GM12878 (cell line): ENCODE measurements at regions not wholly inside any gene's neighbourhood (a gene's known extent, or its start where the extent isn't known, plus 50 kb on each side); places are given as distances from the start of the nearest gene placed in this dataset.

ENCODE experiments used
- ATAC-seq: fragments of 200-7000 bp; cut with Tn5 transposase; 3 replicates; pipeline ENCODE4 v1.9.1; 2020; ENCODE audit warnings: mild to moderate bottlenecking, moderate library complexity
- BruUV-seq: library from RNA; stranded (reverse); fragments of 400-500 nt; replicated peaks from 2 replicates; lab custom pipeline; 2021; lab: Mats Ljungman, UMichigan
- CTCF ChIA-PET: fragments of 300-600 bp; sonication (Branson Sonifier 250); formaldehyde crosslinking; extraction: SDS; loops from one replicate; lab custom pipeline; 2021; ENCODE audit warnings: inconsistent platforms; lab: Yijun Ruan, JAX
- POLR2A ChIA-PET: fragments of 350-600 bp; formaldehyde crosslinking; extraction: SDS; loops from one replicate; lab custom pipeline; 2021; ENCODE audit warnings: inconsistent platforms; lab: Charles Lee
- RAD21 ChIA-PET: fragments of 300-600 bp; sonication (Branson Sonifier 250); formaldehyde crosslinking; loops from one replicate; lab custom pipeline; 2023; ENCODE audit warnings: antibody characterized with exemption; ENCODE audit not compliant: unreplicated experiment; lab: Charles Lee
- SMC1A ChIA-PET: fragments of 300-600 bp; sonication (Branson Sonifier 250); formaldehyde crosslinking; loops from one replicate; lab custom pipeline; 2023; ENCODE audit not compliant: unreplicated experiment, uncharacterized antibody; lab: Charles Lee
- DNase-seq: peaks from one replicate; pipeline ENCODE4 v3.0.0-alpha.2; 2011; ENCODE audit warnings: low read depth, low spot score
- FAIRE-seq: peaks from 3 replicates; lab custom pipeline; 2011; peaks lifted over from hg19 to GRCh38; lab: Jason Lieb, UNC
- H2AFZ ChIP-seq: 2 replicates; pipeline ENCODE4 v1.6.0; 2011; ENCODE audit warnings: low read depth, low read length, control low read depth; ENCODE audit not compliant: control insufficient read depth
- H3K27ac ChIP-seq: 2 replicates; pipeline ENCODE4 v1.5.1; 2011; ENCODE audit warnings: control low read depth; ENCODE audit not compliant: control insufficient read depth, insufficient read depth
- H3K27me3 ChIP-seq, 2 experiments: replicated peaks in 1 of 2; 2 replicates each; pipeline versions ENCODE4 v1.6.0 to v1.6.1; 2011; ENCODE audit warnings: low read length in 1 of 2; ENCODE audit not compliant: control insufficient read depth in 2 of 2, insufficient read depth in 2 of 2
- H3K36me3 ChIP-seq, 2 experiments: 2 replicates each; pipeline ENCODE4 v1.5.1; 2011; ENCODE audit warnings: low read length in 1 of 2; ENCODE audit not compliant: control insufficient read depth in 2 of 2, insufficient read depth in 2 of 2
- H3K4me1 ChIP-seq: 2 replicates; pipeline ENCODE4 v1.6.1; 2011; ENCODE audit warnings: mild to moderate bottlenecking, low read length, moderate library complexity, mixed read lengths; ENCODE audit not compliant: control insufficient read depth, insufficient read depth
- H3K4me2 ChIP-seq: 2 replicates; pipeline ENCODE4 v1.6.0; 2011; ENCODE audit warnings: control low read depth; ENCODE audit not compliant: control insufficient read depth, insufficient read depth
- H3K4me3 ChIP-seq: fragments of 200-600 bp; sonication (generic); 2 replicates; pipeline ENCODE4 v1.5.1; 2016
- H3K79me2 ChIP-seq: 2 replicates; pipeline ENCODE4 v1.6.0; 2011; ENCODE audit warnings: low read length; ENCODE audit not compliant: control insufficient read depth, insufficient read depth
- H3K9ac ChIP-seq: 2 replicates; pipeline ENCODE4 v1.8.0; 2011; ENCODE audit warnings: low read length, control low read depth, mixed read lengths; ENCODE audit not compliant: control insufficient read depth, insufficient read depth
- H3K9me3 ChIP-seq: replicated peaks from 3 replicates; pipeline ENCODE4 v1.5.1; 2011; ENCODE audit warnings: mild to moderate bottlenecking, low read length; ENCODE audit not compliant: control insufficient read depth, insufficient read depth
- H4K20me1 ChIP-seq: 2 replicates; pipeline ENCODE4 v1.6.0; 2011; ENCODE audit not compliant: control insufficient read depth, insufficient read depth
- BHLHE40 ChIP-seq, 2 experiments: fragments of 450-650 bp in 1 of 2; IDR thresholded peaks; 2 replicates each; pipeline ENCODE4 v1.6.1; 2011 to 2017; ENCODE audit warnings: low read depth in 2 of 2, borderline replicate concordance in 1 of 2, improper control_type of control experiment in 1 of 2, low read length in 1 of 2, mild to moderate bottlenecking in 1 of 2
- CREM ChIP-seq: IDR thresholded peaks from 2 replicates; pipeline ENCODE4 v1.6.1; 2014; ENCODE audit warnings: antibody characterized with exemption, low read depth
- EZH2 ChIP-seq: IDR thresholded peaks from 2 replicates; pipeline ENCODE4 v1.6.1; 2012; ENCODE audit warnings: low read depth, mild to moderate bottlenecking, control low read depth, inconsistent platforms, low read length, borderline replicate concordance; ENCODE audit not compliant: control insufficient read depth
- IKZF2 ChIP-seq, 2 experiments: fragments of 450-650 bp; IDR thresholded peaks; 2 replicates each; pipeline ENCODE4 v1.6.1; 2017; ENCODE audit warnings: mild to moderate bottlenecking in 2 of 2, moderate library complexity in 2 of 2
- LARP7 ChIP-seq: fragments of 450-650 bp; IDR thresholded peaks from 2 replicates; pipeline ENCODE4 v1.6.1; 2017; ENCODE audit warnings: mild to moderate bottlenecking
- MEF2B ChIP-seq: fragments of 450-650 bp; IDR thresholded peaks from 2 replicates; pipeline ENCODE4 v1.6.1; 2018; ENCODE audit warnings: mild to moderate bottlenecking, moderate library complexity; ENCODE audit not compliant: partially characterized antibody, poor library complexity, severe bottlenecking
- SMC3 ChIP-seq: IDR thresholded peaks from 2 replicates; pipeline ENCODE4 v1.6.1; 2011; ENCODE audit warnings: low read length, improper control_type of control experiment, borderline replicate concordance
- STAT1 ChIP-seq: fragments of 450-650 bp; conservative IDR thresholded peaks from 2 replicates; pipeline ENCODE4 v1.6.1; 2014; ENCODE audit warnings: antibody characterized with exemption, mild to moderate bottlenecking
- TAF1 ChIP-seq: IDR thresholded peaks from 2 replicates; pipeline ENCODE4 v1.6.1; 2011; ENCODE audit warnings: mild to moderate bottlenecking, low read depth, low read length, borderline replicate concordance
- TCF12 ChIP-seq: IDR thresholded peaks from 2 replicates; pipeline ENCODE4 v1.6.1; 2011; ENCODE audit warnings: low read depth, mild to moderate bottlenecking, low read length
- ZNF207 ChIP-seq: fragments of 450-650 bp; IDR thresholded peaks from 2 replicates; pipeline ENCODE4 v1.6.1; 2014; ENCODE audit warnings: antibody characterized with exemption, mild to moderate bottlenecking, borderline replicate concordance
- ZNF217 ChIP-seq: fragments of 450-650 bp; IDR thresholded peaks from 2 replicates; pipeline ENCODE4 v1.6.1; 2017; ENCODE audit warnings: antibody characterized with exemption, mild to moderate bottlenecking
- WGBS: methylation state at CpG from one replicate; pipeline ENCODE4 v1.1.6; 2016; ENCODE audit warnings: low lambda C conversion rate; ENCODE audit not compliant: insufficient replicate concordance, insufficient coverage; ENCODE audit errors: missing lambda C conversion rate; 5-methylcytosine and 5-hydroxymethylcytosine counted together
- in situ Hi-C: fragments of 300-500 bp; cut with MboI; formaldehyde crosslinking; loops from 9 replicates; pipeline ENCODE4 v1.14.3; 2018; ENCODE audit warnings: mixed read lengths
- intact Hi-C: fragments of 100-400 bp; cut with micrococcal nuclease; formaldehyde crosslinking; loops from one replicate; pipeline ENCODE4 v1.14.2; 2022; ENCODE audit not compliant: unreplicated experiment
- TF ChIP-seq, protein P1 (sequence below): fragments of 450-650 bp; formaldehyde crosslinking; IDR thresholded peaks from 2 replicates; pipeline ENCODE4 v1.5.0; 2022; ENCODE audit warnings: mild to moderate bottlenecking, missing genetic modification characterization
- TF ChIP-seq, protein P2 (sequence below): fragments of 450-650 bp; IDR thresholded peaks from 2 replicates; pipeline ENCODE4 v1.6.1; 2017; ENCODE audit warnings: mild to moderate bottlenecking, low read depth, inconsistent platforms; ENCODE audit not compliant: poor library complexity, severe bottlenecking

DNA sequence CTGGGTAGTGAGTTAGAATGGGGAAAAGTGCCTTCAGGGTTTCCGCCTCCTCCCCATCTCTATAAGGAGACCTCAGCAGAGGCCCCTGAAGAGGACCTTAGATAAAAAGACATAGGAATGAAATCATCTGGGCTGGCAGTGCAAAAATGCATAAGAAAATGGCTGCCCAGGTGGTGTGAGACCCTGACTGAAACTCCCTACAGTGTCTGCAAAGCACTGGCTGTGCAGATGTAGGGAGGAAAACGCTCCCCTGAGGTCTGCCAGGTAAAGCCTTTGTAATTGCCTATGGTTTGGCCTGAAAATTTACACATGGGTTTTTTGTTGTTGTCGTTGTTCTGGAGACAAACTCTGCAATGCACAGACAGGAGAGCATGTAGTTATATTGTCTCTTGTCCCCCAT is 128.1 kb upstream of the VWC2 start:
- no peaks in the 10 kb centered on the region for H3K79me2 ChIP-seq
- H3K4me3 ChIP-seq = no peak overlapping the region
- ChIA-PET SMC1A (no interaction called here), POLR2A (no interaction called here), CTCF (no interaction called here), RAD21 (no interaction called here)
- H3K27me3 ChIP-seq = no peaks in the 10 kb centered on the region
- ATAC-seq (no peak), FAIRE-seq (no peak), DNase-seq (no peak)
- H3K4me2 ChIP-seq = no peak overlapping the region
- H2AFZ ChIP-seq = no peak overlapping the region
- no peaks in the 10 kb centered on the region for H3K4me1 ChIP-seq
- H3K36me3 ChIP-seq = no peaks in the 10 kb centered on the region
- no peaks in the 10 kb centered on the region for H4K20me1 ChIP-seq
- in situ Hi-C loops = no loop called here
- whole genome bisulfite sequencing = 19% methylated on average over 3 of the region's 3 CpGs
- intact Hi-C loops = no loop called here
- H3K27ac ChIP-seq = no peak overlapping the region
- H3K9ac ChIP-seq = no peak overlapping the region
- TF ChIP-seq CREM (no peak), EZH2 (no peak), IKZF2 (IDR thresholded peaks at IDR 0.05) (no peak), ZNF217 (no peak), LARP7 (no peak), ZNF207 (no peak), TAF1 (no peak), TCF12 (no peak), MEF2B (no peak), STAT1 (no peak), BHLHE40 (IDR thresholded peaks at IDR 0.05; ENCODE audit: borderline replicate concordance in 1 of 2, low read depth in 2 of 2, low read length in 1 of 2) (no peak), SMC3 (no peak)
- TF ChIP-seq, protein P1, sequence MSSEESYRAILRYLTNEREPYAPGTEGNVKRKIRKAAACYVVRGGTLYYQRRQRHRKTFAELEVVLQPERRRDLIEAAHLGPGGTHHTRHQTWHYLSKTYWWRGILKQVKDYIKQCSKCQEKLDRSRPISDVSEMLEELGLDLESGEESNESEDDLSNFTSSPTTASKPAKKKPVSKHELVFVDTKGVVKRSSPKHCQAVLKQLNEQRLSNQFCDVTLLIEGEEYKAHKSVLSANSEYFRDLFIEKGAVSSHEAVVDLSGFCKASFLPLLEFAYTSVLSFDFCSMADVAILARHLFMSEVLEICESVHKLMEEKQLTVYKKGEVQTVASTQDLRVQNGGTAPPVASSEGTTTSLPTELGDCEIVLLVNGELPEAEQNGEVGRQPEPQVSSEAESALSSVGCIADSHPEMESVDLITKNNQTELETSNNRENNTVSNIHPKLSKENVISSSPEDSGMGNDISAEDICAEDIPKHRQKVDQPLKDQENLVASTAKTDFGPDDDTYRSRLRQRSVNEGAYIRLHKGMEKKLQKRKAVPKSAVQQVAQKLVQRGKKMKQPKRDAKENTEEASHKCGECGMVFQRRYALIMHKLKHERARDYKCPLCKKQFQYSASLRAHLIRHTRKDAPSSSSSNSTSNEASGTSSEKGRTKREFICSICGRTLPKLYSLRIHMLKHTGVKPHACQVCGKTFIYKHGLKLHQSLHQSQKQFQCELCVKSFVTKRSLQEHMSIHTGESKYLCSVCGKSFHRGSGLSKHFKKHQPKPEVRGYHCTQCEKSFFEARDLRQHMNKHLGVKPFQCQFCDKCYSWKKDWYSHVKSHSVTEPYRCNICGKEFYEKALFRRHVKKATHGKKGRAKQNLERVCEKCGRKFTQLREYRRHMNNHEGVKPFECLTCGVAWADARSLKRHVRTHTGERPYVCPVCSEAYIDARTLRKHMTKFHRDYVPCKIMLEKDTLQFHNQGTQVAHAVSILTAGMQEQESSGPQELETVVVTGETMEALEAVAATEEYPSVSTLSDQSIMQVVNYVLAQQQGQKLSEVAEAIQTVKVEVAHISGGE (CRISPR knock-in tag) = no peak
- TF ChIP-seq, protein P2, sequence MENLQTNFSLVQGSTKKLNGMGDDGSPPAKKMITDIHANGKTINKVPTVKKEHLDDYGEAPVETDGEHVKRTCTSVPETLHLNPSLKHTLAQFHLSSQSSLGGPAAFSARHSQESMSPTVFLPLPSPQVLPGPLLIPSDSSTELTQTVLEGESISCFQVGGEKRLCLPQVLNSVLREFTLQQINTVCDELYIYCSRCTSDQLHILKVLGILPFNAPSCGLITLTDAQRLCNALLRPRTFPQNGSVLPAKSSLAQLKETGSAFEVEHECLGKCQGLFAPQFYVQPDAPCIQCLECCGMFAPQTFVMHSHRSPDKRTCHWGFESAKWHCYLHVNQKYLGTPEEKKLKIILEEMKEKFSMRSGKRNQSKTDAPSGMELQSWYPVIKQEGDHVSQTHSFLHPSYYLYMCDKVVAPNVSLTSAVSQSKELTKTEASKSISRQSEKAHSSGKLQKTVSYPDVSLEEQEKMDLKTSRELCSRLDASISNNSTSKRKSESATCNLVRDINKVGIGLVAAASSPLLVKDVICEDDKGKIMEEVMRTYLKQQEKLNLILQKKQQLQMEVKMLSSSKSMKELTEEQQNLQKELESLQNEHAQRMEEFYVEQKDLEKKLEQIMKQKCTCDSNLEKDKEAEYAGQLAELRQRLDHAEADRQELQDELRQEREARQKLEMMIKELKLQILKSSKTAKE = no peak
- no peaks in the 10 kb centered on the region for H3K9me3 ChIP-seq
- BruUV-seq = no TSS peak
